MM.1S (cell line): ENCODE measurements at regions not wholly inside any gene's neighbourhood (a gene's known extent, or its start where the extent isn't known, plus 50 kb on each side); places are given as distances from the start of the nearest gene placed in this dataset.

ENCODE experiments used
- CTCF ChIP-seq: fragments of 300-600 bp; sonication (generic); IDR thresholded peaks from 2 replicates; pipeline ENCODE4 v1.5.1; 2016; ENCODE audit warnings: antibody characterized with exemption, low read length, mixed read lengths
- EZH2 ChIP-seq: fragments of 300-600 bp; sonication (generic); optimal IDR thresholded peaks from 2 replicates; pipeline ENCODE3; 2017; ENCODE audit warnings: low read depth, mild to moderate bottlenecking, antibody characterized with exemption, low read length, mixed read lengths
- EZH2phosphoT487 ChIP-seq: fragments of 300-600 bp; sonication (generic); IDR thresholded peaks from 2 replicates; pipeline ENCODE4 v1.6.1; 2018; ENCODE audit warnings: antibody characterized with exemption, low read length

- TF ChIP-seq EZH2phosphoT487 = no peak
- TF ChIP-seq CTCF = no peak
- TF ChIP-seq EZH2 = no peak
These were observed 169.4 kb downstream of the MAD2L1 start for GRCh38 chr4:119897260-119897659.
